HEK293 (cell line): ENCODE measurements at regions not wholly inside any gene's neighbourhood (a gene's known extent, or its start where the extent isn't known, plus 50 kb on each side); places are given as distances from the start of the nearest gene placed in this dataset.

Experiments used
- CTCF ChIA-PET: fragments of 350-600 bp; formaldehyde crosslinking; extraction: SDS; loops from one replicate; lab custom pipeline; 2021; ENCODE audit warnings: antibody characterized with exemption; lab: Yijun Ruan, JAX
- POLR2A ChIA-PET: fragments of 300-600 bp; formaldehyde crosslinking; extraction: SDS; loops from one replicate; lab custom pipeline; 2020; ENCODE audit warnings: antibody characterized with exemption, inconsistent platforms; lab: Yijun Ruan, JAX
- H3K27ac ChIP-seq: fragments of 200-500 bp; sonication (Bioruptor generic); 2 replicates; pipeline ENCODE4 v1.5.1; 2014; ENCODE audit warnings: low read depth, low read length, control low read depth, inconsistent platforms; ENCODE audit errors: extremely low read depth
- H3K36me3 ChIP-seq, 2 experiments: fragments of 200-500 bp in 1 of 2; sonication (Bioruptor generic) in 1 of 2; 1 replicate in 1 of 2; 2 replicates in 1 of 2; pipeline ENCODE4 v1.5.1; 2014 to 2017; ENCODE audit warnings: inconsistent platforms in 2 of 2, low read length in 2 of 2; ENCODE audit not compliant: control insufficient read depth in 2 of 2, insufficient read depth in 1 of 2
- H3K4me1 ChIP-seq: fragments of 200-500 bp; sonication (Bioruptor generic); 2 replicates; pipeline ENCODE4 v1.5.1; 2014; ENCODE audit warnings: mild to moderate bottlenecking, low read length, inconsistent platforms; ENCODE audit not compliant: control insufficient read depth, insufficient read depth
- H3K4me3 ChIP-seq: 2 replicates; pipeline ENCODE4 v1.5.1; 2011; ENCODE audit warnings: low read depth, mild to moderate bottlenecking, control low read depth, low read length, moderate library complexity
- H3K9me3 ChIP-seq: fragments of 200-500 bp; sonication (Bioruptor generic); 2 replicates; pipeline ENCODE4 v1.5.1; 2014; ENCODE audit warnings: low read depth, low read length, inconsistent platforms; ENCODE audit not compliant: control insufficient read depth, insufficient read depth
- GLI4 ChIP-seq: fragments of 450-650 bp; formaldehyde crosslinking; IDR thresholded peaks from 2 replicates; pipeline ENCODE4 v1.5.1; 2016; ENCODE audit warnings: missing biosample characterization, missing genetic modification characterization
- ZNF133 ChIP-seq: fragments of 450-650 bp; formaldehyde crosslinking; IDR thresholded peaks from 2 replicates; pipeline ENCODE4 v1.5.1; 2016; ENCODE audit warnings: missing biosample characterization, missing genetic modification characterization
- ZNF19 ChIP-seq: fragments of 450-650 bp; formaldehyde crosslinking; IDR thresholded peaks from 2 replicates; pipeline ENCODE4; 2016; ENCODE audit warnings: missing biosample characterization, missing genetic modification characterization, low read depth
- ZNF335 ChIP-seq: fragments of 450-650 bp; formaldehyde crosslinking; conservative IDR thresholded peaks from 2 replicates; pipeline ENCODE4 v1.5.1; 2016; ENCODE audit warnings: missing biosample characterization, missing genetic modification characterization
- ZNF394 ChIP-seq: fragments of 450-650 bp; formaldehyde crosslinking; IDR thresholded peaks from 2 replicates; pipeline ENCODE4 v1.5.1; 2016; ENCODE audit warnings: missing biosample characterization, missing genetic modification characterization, mild to moderate bottlenecking, moderate library complexity, borderline replicate concordance
- ZNF426 ChIP-seq: fragments of 450-650 bp; formaldehyde crosslinking; IDR thresholded peaks from 2 replicates; pipeline ENCODE4 v1.5.1; 2017; ENCODE audit warnings: missing biosample characterization, missing genetic modification characterization, mild to moderate bottlenecking, inconsistent platforms, moderate library complexity
- ZNF510 ChIP-seq: fragments of 450-650 bp; formaldehyde crosslinking; IDR thresholded peaks from 2 replicates; pipeline ENCODE4 v1.5.1; 2018; ENCODE audit warnings: mild to moderate bottlenecking, missing genetic modification characterization, missing biosample characterization; ENCODE audit not compliant: insufficient replicate concordance
- ZNF514 ChIP-seq: fragments of 450-650 bp; formaldehyde crosslinking; IDR thresholded peaks from 2 replicates; pipeline ENCODE4 v1.5.1; 2016; ENCODE audit warnings: missing biosample characterization, missing genetic modification characterization
- ZNF544 ChIP-seq: fragments of 450-650 bp; formaldehyde crosslinking; IDR thresholded peaks from 2 replicates; pipeline ENCODE4 v1.5.0; 2017; ENCODE audit warnings: missing biosample characterization, missing genetic modification characterization
- ZNF596 ChIP-seq: fragments of 450-650 bp; IDR thresholded peaks from 2 replicates; pipeline ENCODE4 v1.5.0; 2018; ENCODE audit warnings: missing biosample characterization, mild to moderate bottlenecking, missing genetic modification characterization, moderate library complexity
- ZNF610 ChIP-seq: fragments of 450-650 bp; formaldehyde crosslinking; IDR thresholded peaks from 2 replicates; pipeline ENCODE4 v1.5.1; 2016; ENCODE audit warnings: missing biosample characterization, missing genetic modification characterization, borderline replicate concordance
- ZNF658 ChIP-seq: fragments of 450-650 bp; formaldehyde crosslinking; IDR thresholded peaks from 2 replicates; pipeline ENCODE4; 2016; ENCODE audit warnings: missing biosample characterization, missing genetic modification characterization
- ZNF707 ChIP-seq: fragments of 450-650 bp; formaldehyde crosslinking; IDR thresholded peaks from 2 replicates; pipeline ENCODE4 v1.5.1; 2016; ENCODE audit warnings: missing biosample characterization, missing genetic modification characterization
- ZNF777 ChIP-seq: fragments of 450-650 bp; formaldehyde crosslinking; IDR thresholded peaks from 2 replicates; pipeline ENCODE4 v1.5.1; 2017; ENCODE audit warnings: missing biosample characterization, missing genetic modification characterization, borderline replicate concordance
- ZNF791 ChIP-seq: fragments of 450-650 bp; formaldehyde crosslinking; IDR thresholded peaks from 2 replicates; pipeline ENCODE4 v1.5.1; 2016; ENCODE audit warnings: missing biosample characterization, missing genetic modification characterization
- TF ChIP-seq, protein P1 (sequence below): fragments of 450-650 bp; formaldehyde crosslinking; IDR thresholded peaks from 2 replicates; pipeline ENCODE4 v1.5.1; 2016; ENCODE audit warnings: missing biosample characterization, missing genetic modification characterization, borderline replicate concordance
- TF ChIP-seq, protein P2 (sequence below): fragments of 450-650 bp; formaldehyde crosslinking; IDR thresholded peaks from 2 replicates; pipeline ENCODE4; 2016; ENCODE audit warnings: missing biosample characterization, missing genetic modification characterization
- TF ChIP-seq, protein P3 (sequence below): fragments of 450-650 bp; formaldehyde crosslinking; IDR thresholded peaks from 2 replicates; pipeline ENCODE4 v1.5.1; 2016; ENCODE audit warnings: missing biosample characterization, missing genetic modification characterization
- TF ChIP-seq, protein P4 (sequence below): fragments of 450-650 bp; formaldehyde crosslinking; IDR thresholded peaks from 2 replicates; pipeline ENCODE4 v1.5.1; 2017; ENCODE audit warnings: missing biosample characterization, missing genetic modification characterization
- TF ChIP-seq, protein P5 (sequence below): fragments of 450-650 bp; formaldehyde crosslinking; IDR thresholded peaks from 2 replicates; pipeline ENCODE4 v1.5.1; 2017; ENCODE audit warnings: missing biosample characterization, missing genetic modification characterization

DNA sequence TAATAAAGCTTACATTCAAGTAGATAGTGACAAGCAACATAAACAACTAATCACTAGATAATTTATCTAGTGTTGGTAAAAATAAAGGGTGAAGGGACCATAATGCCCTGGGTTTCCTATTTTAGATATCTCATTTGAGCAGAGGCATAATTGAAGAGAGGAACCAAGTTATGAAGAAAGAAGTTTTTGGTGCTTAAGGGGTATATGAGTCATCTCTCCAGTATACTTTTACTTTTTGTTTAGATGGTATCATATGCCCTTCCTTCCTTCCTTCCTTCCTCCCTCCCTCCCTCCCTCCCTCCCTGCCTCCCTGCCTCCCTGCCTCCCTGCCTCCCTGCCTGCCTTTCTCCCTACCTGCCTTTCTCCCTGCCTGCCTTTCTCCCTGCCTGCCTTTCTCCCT lies 1053.5 kb upstream of the CELF4 start:
- Histone ChIP-seq H3K27ac (no peak overlapping the region), H3K4me1 (no peaks in the 10 kb centered on the region), H3K36me3 (no peaks in the 10 kb centered on the region), H3K9me3 (no peaks in the 10 kb centered on the region), H3K4me3 (no peak overlapping the region)
- no peak for TF ChIP-seq ZNF335 (tag by site-specific recombination)
- TF ChIP-seq ZNF791 (tag by site-specific recombination) = no peak
- TF ChIP-seq ZNF394 (tag by site-specific recombination) = no peak
- no peak for TF ChIP-seq ZNF707 (tag by site-specific recombination)
- TF ChIP-seq, protein P1, sequence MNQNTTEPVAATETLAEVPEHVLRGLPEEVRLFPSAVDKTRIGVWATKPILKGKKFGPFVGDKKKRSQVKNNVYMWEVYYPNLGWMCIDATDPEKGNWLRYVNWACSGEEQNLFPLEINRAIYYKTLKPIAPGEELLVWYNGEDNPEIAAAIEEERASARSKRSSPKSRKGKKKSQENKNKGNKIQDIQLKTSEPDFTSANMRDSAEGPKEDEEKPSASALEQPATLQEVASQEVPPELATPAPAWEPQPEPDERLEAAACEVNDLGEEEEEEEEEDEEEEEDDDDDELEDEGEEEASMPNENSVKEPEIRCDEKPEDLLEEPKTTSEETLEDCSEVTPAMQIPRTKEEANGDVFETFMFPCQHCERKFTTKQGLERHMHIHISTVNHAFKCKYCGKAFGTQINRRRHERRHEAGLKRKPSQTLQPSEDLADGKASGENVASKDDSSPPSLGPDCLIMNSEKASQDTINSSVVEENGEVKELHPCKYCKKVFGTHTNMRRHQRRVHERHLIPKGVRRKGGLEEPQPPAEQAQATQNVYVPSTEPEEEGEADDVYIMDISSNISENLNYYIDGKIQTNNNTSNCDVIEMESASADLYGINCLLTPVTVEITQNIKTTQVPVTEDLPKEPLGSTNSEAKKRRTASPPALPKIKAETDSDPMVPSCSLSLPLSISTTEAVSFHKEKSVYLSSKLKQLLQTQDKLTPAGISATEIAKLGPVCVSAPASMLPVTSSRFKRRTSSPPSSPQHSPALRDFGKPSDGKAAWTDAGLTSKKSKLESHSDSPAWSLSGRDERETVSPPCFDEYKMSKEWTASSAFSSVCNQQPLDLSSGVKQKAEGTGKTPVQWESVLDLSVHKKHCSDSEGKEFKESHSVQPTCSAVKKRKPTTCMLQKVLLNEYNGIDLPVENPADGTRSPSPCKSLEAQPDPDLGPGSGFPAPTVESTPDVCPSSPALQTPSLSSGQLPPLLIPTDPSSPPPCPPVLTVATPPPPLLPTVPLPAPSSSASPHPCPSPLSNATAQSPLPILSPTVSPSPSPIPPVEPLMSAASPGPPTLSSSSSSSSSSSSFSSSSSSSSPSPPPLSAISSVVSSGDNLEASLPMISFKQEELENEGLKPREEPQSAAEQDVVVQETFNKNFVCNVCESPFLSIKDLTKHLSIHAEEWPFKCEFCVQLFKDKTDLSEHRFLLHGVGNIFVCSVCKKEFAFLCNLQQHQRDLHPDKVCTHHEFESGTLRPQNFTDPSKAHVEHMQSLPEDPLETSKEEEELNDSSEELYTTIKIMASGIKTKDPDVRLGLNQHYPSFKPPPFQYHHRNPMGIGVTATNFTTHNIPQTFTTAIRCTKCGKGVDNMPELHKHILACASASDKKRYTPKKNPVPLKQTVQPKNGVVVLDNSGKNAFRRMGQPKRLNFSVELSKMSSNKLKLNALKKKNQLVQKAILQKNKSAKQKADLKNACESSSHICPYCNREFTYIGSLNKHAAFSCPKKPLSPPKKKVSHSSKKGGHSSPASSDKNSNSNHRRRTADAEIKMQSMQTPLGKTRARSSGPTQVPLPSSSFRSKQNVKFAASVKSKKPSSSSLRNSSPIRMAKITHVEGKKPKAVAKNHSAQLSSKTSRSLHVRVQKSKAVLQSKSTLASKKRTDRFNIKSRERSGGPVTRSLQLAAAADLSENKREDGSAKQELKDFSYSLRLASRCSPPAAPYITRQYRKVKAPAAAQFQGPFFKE (tag by site-specific recombination) = no peak
- TF ChIP-seq GLI4 (tag by site-specific recombination) = no peak
- TF ChIP-seq, protein P2, sequence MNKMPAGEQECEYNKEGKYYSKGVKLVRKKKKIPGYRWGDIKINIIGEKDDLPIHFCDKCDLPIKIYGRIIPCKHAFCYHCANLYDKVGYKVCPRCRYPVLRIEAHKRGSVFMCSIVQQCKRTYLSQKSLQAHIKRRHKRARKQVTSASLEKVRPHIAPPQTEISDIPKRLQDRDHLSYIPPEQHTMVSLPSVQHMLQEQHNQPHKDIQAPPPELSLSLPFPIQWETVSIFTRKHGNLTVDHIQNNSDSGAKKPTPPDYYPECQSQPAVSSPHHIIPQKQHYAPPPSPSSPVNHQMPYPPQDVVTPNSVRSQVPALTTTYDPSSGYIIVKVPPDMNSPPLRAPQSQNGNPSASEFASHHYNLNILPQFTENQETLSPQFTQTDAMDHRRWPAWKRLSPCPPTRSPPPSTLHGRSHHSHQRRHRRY = no peak
- TF ChIP-seq ZNF426 (tag by site-specific recombination) = no peak
- TF ChIP-seq, protein P3, sequence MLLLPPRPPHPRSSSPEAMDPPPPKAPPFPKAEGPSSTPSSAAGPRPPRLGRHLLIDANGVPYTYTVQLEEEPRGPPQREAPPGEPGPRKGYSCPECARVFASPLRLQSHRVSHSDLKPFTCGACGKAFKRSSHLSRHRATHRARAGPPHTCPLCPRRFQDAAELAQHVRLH (tag by site-specific recombination) = no peak
- TF ChIP-seq ZNF514 (tag by site-specific recombination) = no peak
- no peak for TF ChIP-seq ZNF19 (tag by site-specific recombination)
- TF ChIP-seq ZNF777 (tag by site-specific recombination) = no peak
- no peak for TF ChIP-seq ZNF610
- TF ChIP-seq, protein P4, sequence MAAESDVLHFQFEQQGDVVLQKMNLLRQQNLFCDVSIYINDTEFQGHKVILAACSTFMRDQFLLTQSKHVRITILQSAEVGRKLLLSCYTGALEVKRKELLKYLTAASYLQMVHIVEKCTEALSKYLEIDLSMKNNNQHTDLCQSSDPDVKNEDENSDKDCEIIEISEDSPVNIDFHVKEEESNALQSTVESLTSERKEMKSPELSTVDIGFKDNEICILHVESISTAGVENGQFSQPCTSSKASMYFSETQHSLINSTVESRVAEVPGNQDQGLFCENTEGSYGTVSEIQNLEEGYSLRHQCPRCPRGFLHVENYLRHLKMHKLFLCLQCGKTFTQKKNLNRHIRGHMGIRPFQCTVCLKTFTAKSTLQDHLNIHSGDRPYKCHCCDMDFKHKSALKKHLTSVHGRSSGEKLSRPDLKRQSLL (tag by site-specific recombination) = no peak
- TF ChIP-seq, protein P5, sequence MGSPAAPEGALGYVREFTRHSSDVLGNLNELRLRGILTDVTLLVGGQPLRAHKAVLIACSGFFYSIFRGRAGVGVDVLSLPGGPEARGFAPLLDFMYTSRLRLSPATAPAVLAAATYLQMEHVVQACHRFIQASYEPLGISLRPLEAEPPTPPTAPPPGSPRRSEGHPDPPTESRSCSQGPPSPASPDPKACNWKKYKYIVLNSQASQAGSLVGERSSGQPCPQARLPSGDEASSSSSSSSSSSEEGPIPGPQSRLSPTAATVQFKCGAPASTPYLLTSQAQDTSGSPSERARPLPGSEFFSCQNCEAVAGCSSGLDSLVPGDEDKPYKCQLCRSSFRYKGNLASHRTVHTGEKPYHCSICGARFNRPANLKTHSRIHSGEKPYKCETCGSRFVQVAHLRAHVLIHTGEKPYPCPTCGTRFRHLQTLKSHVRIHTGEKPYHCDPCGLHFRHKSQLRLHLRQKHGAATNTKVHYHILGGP = no peak
- ChIA-PET POLR2A (no interaction called here), CTCF (interaction anchor here (0.6 to 0.7 kb wide), 2 partner anchors 860 to 1718 kb away, joined by 3 to 6 read pairs; no protein-coding TSS in a partner anchor)

DNA sequence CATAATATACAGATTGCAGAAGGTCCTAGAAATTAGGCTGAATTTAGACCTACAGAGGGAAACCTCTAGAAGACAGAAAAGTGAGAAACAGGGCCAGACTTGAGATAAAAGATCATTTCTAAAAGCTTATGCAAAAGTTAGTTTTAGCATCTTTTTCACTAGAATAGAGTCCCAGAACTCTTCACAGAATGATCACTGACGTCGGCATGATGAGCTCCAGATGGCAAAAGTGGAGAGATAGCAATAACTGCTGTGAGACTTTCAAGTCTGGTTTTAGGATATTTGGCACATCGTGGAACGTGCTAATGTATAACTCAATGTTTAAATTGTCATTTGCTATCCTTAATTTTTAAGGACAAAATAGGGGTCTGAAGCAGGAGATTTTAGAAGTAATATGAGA lies 1050.7 kb upstream of the CELF4 start:
- Histone ChIP-seq H3K27ac (no peak overlapping the region), H3K9me3 (no peaks in the 10 kb centered on the region), H3K4me1 (no peaks in the 10 kb centered on the region), H3K36me3 (no peaks in the 10 kb centered on the region), H3K4me3 (no peak overlapping the region)
- CTCF ChIA-PET = no interaction called here
- no peak for TF ChIP-seq ZNF544 (tag by site-specific recombination)
- TF ChIP-seq ZNF596 (tag by site-specific recombination) = no peak
- TF ChIP-seq ZNF658 (tag by site-specific recombination) = no peak
- no peak for TF ChIP-seq ZNF510 (tag by site-specific recombination)
- TF ChIP-seq ZNF133 (tag by site-specific recombination) = no peak
- POLR2A ChIA-PET = no interaction called here
